ENCODE measurements at regions not wholly inside any gene's neighbourhood (a gene's known extent, or its start where the extent isn't known, plus 50 kb on each side); places are given as distances from the start of the nearest gene placed in this dataset.

GRCh38 chr22:22156348-22156715 is 88.3 kb upstream of the VPREB1 start:
- DNase-seq (ENCODE audit: low spot score): no peak
- intact Hi-C loops (cut with DNase I): no loop called here
- no peak for ATAC-seq

- no peak for DNase-seq (ENCODE audit: low spot score)
- ATAC-seq: no peak
- intact Hi-C loops (cut with DNase I): no loop called here
Measured at GRCh38 chr22:22155607-22156006, 89.0 kb upstream of the VPREB1 start.

GRCh38 chr22:22155146-22155545 is 89.4 kb upstream of the VPREB1 start:
- DNase-seq (ENCODE audit: low spot score): no peak
- intact Hi-C loops (cut with DNase I): no loop called here
- no peak for ATAC-seq

- ATAC-seq (no peak), DNase-seq (ENCODE audit: low spot score) (no peak)
- intact Hi-C loops (cut with DNase I): no loop called here
Measured at GRCh38 chr22:22154040-22154439, 90.5 kb upstream of the VPREB1 start.

- DNase-seq (ENCODE audit: low spot score): no peak
- intact Hi-C loops (cut with DNase I): no loop called here
- ATAC-seq: no peak
Measured at GRCh38 chr22:22151308-22151707, 93.3 kb upstream of the VPREB1 start.

GRCh38 chr22:22150457-22150856 is 94.1 kb upstream of the VPREB1 start:
- ATAC-seq (no peak), DNase-seq (ENCODE audit: low spot score) (no peak)
- intact Hi-C loops (cut with DNase I): no loop called here

GRCh38 chr22:22148905-22149304 is 95.7 kb upstream of the VPREB1 start:
- intact Hi-C loops (cut with DNase I): no loop called here
- no peak for ATAC-seq
- no peak for DNase-seq (ENCODE audit: low spot score)

- intact Hi-C loops (cut with DNase I): no loop called here
- DNase-seq (ENCODE audit: low spot score) (no peak), ATAC-seq (no peak)
Measured at GRCh38 chr22:22144858-22145257, 99.7 kb upstream of the VPREB1 start.

- ATAC-seq (no peak), DNase-seq (ENCODE audit: low spot score) (no peak)
- intact Hi-C loops (cut with DNase I): no loop called here
Measured at GRCh38 chr22:22143448-22143847, 101.1 kb upstream of the VPREB1 start.

- DNase-seq (ENCODE audit: low spot score) (no peak), ATAC-seq (no peak)
- intact Hi-C loops (cut with DNase I): no loop called here
Measured at GRCh38 chr22:22142661-22143060, 101.9 kb upstream of the VPREB1 start.

GRCh38 chr22:22141771-22142591 is 102.6 kb upstream of the VPREB1 start:
- DNase-seq (ENCODE audit: low spot score) (no peak), ATAC-seq (no peak)

GRCh38 chr22:22141031-22141430 is 103.6 kb upstream of the VPREB1 start:
- intact Hi-C loops (cut with DNase I): no loop called here
- ATAC-seq (no peak), DNase-seq (ENCODE audit: low spot score) (no peak)

More at GRCh38 chr22:22141771-22142591, 102.6 kb upstream of the VPREB1 start:
- intact Hi-C loops (cut with DNase I): no loop called here

GRCh38 chr22:22139364-22139763 is 105.2 kb upstream of the VPREB1 start:
- intact Hi-C loops (cut with DNase I): no loop called here

GRCh38 chr22:22138915-22139314 is 105.7 kb upstream of the VPREB1 start:
- DNase-seq (ENCODE audit: low spot score): no peak
- intact Hi-C loops (cut with DNase I): no loop called here
- ATAC-seq: no peak

More at GRCh38 chr22:22139364-22139763, 105.2 kb upstream of the VPREB1 start:
- no peak for ATAC-seq
- DNase-seq (ENCODE audit: low spot score): no peak

GRCh38 chr22:22137891-22138290 is 106.7 kb upstream of the VPREB1 start:
- ATAC-seq: no peak
- no peak for DNase-seq (ENCODE audit: low spot score)
- intact Hi-C loops (cut with DNase I): no loop called here

GRCh38 chr22:22133910-22134309 is 110.7 kb upstream of the VPREB1 start:
- no peak for ATAC-seq
- no peak for DNase-seq (ENCODE audit: low spot score)
- intact Hi-C loops (cut with DNase I): no loop called here

GRCh38 chr22:22130953-22131608 is 113.5 kb upstream of the VPREB1 start:
- DNase-seq (ENCODE audit: low spot score) (no peak), ATAC-seq (no peak)
- intact Hi-C loops (cut with DNase I): no loop called here

GRCh38 chr22:22129387-22129786 is 115.2 kb upstream of the VPREB1 start:
- no peak for DNase-seq (ENCODE audit: low spot score)
- intact Hi-C loops (cut with DNase I): no loop called here
- ATAC-seq: no peak

GRCh38 chr22:22128440-22128839 is 116.1 kb upstream of the VPREB1 start:
- intact Hi-C loops (cut with DNase I): no loop called here
- DNase-seq (ENCODE audit: low spot score) (no peak), ATAC-seq (no peak)

GRCh38 chr22:22127100-22127499 is 117.5 kb upstream of the VPREB1 start:
- DNase-seq (ENCODE audit: low spot score) (no peak), ATAC-seq (no peak)
- intact Hi-C loops (cut with DNase I): no loop called here
